ENCODE measurements at regions not wholly inside any gene's neighbourhood (a gene's known extent, or its start where the extent isn't known, plus 50 kb on each side); places are given as distances from the start of the nearest gene placed in this dataset.

DNA sequence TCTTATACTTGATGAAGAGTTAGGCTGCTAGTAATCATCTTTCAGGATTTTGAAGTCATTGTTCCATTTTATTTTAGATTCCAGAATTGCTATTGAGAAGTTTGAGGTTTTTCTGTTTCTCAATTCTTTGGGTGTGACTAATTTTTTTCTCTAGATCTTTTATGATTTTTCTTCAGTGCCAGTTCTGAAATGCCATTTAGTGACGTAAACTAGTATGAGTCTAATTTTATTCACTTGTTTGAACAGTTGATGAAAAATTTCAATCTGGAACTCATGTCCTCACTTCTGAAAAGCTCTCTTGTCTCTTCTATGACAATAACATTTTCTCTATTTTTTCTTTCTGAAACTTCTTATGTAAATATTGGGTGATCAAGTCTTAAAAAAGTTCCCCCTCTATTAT, 188.5 kb upstream of the HTR2A start:
- TF ChIP-seq, protein P1, sequence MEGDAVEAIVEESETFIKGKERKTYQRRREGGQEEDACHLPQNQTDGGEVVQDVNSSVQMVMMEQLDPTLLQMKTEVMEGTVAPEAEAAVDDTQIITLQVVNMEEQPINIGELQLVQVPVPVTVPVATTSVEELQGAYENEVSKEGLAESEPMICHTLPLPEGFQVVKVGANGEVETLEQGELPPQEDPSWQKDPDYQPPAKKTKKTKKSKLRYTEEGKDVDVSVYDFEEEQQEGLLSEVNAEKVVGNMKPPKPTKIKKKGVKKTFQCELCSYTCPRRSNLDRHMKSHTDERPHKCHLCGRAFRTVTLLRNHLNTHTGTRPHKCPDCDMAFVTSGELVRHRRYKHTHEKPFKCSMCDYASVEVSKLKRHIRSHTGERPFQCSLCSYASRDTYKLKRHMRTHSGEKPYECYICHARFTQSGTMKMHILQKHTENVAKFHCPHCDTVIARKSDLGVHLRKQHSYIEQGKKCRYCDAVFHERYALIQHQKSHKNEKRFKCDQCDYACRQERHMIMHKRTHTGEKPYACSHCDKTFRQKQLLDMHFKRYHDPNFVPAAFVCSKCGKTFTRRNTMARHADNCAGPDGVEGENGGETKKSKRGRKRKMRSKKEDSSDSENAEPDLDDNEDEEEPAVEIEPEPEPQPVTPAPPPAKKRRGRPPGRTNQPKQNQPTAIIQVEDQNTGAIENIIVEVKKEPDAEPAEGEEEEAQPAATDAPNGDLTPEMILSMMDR (IDR thresholded peaks at IDR 0.05) = no peak
- TF ChIP-seq POLR2A (IDR thresholded peaks at IDR 0.05) (no peak), POLR2AphosphoS5 (IDR thresholded peaks at IDR 0.05; ENCODE audit: insufficient read depth in 1 of 2, low read depth in 1 of 2) (no peak)

Measured in vagina (tissue), 2 donors.